Suppressor macrophage treated with lipopolysaccharide for 1 hour (primary cell): ENCODE measurements at regions not wholly inside any gene's neighbourhood (a gene's known extent, or its start where the extent isn't known, plus 50 kb on each side); places are given as distances from the start of the nearest gene placed in this dataset.
"Not testable (repeated sequence)": the region's sequence is repeated elsewhere in the genome, so short reads cannot be mapped to it uniquely, and the experiment has no call there.

ENCODE experiments used
- DNase-seq, 3 donors: peaks; one replicate each; pipeline ENCODE4 v3.0.0-alpha.2; 2020 to 2022

- no peak for DNase-seq
These were observed 52.5 kb upstream of the VSTM5 start for GRCh38 chr11:93902921-93903320.

GRCh38 chr11:93903989-93904388, 53.6 kb upstream of the VSTM5 start:
- DNase-seq = no peak

- no peak for DNase-seq
These were observed 54.3 kb upstream of the VSTM5 start for GRCh38 chr11:93904716-93905115.

- no peak for DNase-seq
These were observed 55.0 kb upstream of the VSTM5 start for GRCh38 chr11:93905384-93905783.

GRCh38 chr11:93906486-93906885, 56.1 kb upstream of the VSTM5 start:
- DNase-seq = no peak

- no peak for DNase-seq
These were observed 57.5 kb upstream of the VSTM5 start for GRCh38 chr11:93907901-93908300.

- DNase-seq = no peak
These were observed 58.3 kb upstream of the VSTM5 start for GRCh38 chr11:93908689-93909088.

GRCh38 chr11:93917673-93918072, 67.3 kb upstream of the VSTM5 start:
- no peak for DNase-seq

- peak; percentile 59 to 64 (median 62) for DNase-seq
These were observed 71.5 kb upstream of the VSTM5 start for GRCh38 chr11:93921695-93922468.

GRCh38 chr11:93922830-93923229, 72.4 kb upstream of the VSTM5 start:
- DNase-seq = no peak

- DNase-seq = not testable (repeated sequence)
These were observed 75.7 kb upstream of the VSTM5 start for GRCh38 chr11:93926099-93926498.

- no peak for DNase-seq
These were observed 79.0 kb upstream of the VSTM5 start for GRCh38 chr11:93929407-93929806.

- DNase-seq = no peak
These were observed 82.8 kb upstream of the VSTM5 start for GRCh38 chr11:93933230-93933629.

GRCh38 chr11:93935826-93936225, 85.3 kb upstream of the HEPHL1 start:
- no peak for DNase-seq

GRCh38 chr11:93936460-93936859, 84.7 kb upstream of the HEPHL1 start:
- no peak for DNase-seq

GRCh38 chr11:93939084-93939760, 81.9 kb upstream of the HEPHL1 start:
- peak; percentile 66 to 92 (median 85) for DNase-seq

GRCh38 chr11:93940395-93940794, 80.8 kb upstream of the HEPHL1 start:
- DNase-seq = no peak

GRCh38 chr11:93942176-93942575, 79.0 kb upstream of the HEPHL1 start:
- no peak for DNase-seq

GRCh38 chr11:93945596-93945995, 75.6 kb upstream of the HEPHL1 start:
- DNase-seq = no peak

GRCh38 chr11:93952082-93952780, 68.9 kb upstream of the HEPHL1 start:
- no peak for DNase-seq

- no peak for DNase-seq
These were observed 63.7 kb upstream of the HEPHL1 start for GRCh38 chr11:93957397-93957952.

GRCh38 chr11:93958991-93959390, 62.2 kb upstream of the HEPHL1 start:
- DNase-seq = no peak

GRCh38 chr11:93959663-93960062, 61.5 kb upstream of the HEPHL1 start:
- no peak for DNase-seq

GRCh38 chr11:93963072-93963471, 58.1 kb upstream of the HEPHL1 start:
- no peak for DNase-seq
